ENCODE measurements at regions not wholly inside any gene's neighbourhood (a gene's known extent, or its start where the extent isn't known, plus 50 kb on each side); places are given as distances from the start of the nearest gene placed in this dataset.

GRCh38 chr2:159854481-159854880 lies 56.5 kb upstream of the CD302 start:
- TF ChIP-seq CTCF (IDR thresholded peaks at IDR 0.05; ENCODE audit: low read depth, low read length, missing control alignments): no peak
- DNase-seq (ENCODE audit: low read depth): no peak

GRCh38 chr2:159853101-159853500 lies 55.1 kb upstream of the CD302 start:
- no peak overlapping the region for H3K4me3 ChIP-seq (ENCODE audit: low read depth, low read length)
- no peak for TF ChIP-seq CTCF (IDR thresholded peaks at IDR 0.05; ENCODE audit: low read depth, low read length, missing control alignments)
- DNase-seq (ENCODE audit: low read depth): no peak

More at GRCh38 chr2:159854481-159854880, 56.5 kb upstream of the CD302 start:
- H3K4me3 ChIP-seq (ENCODE audit: low read depth, low read length): no peak overlapping the region

- no peak overlapping the region for H3K4me3 ChIP-seq (ENCODE audit: low read depth, low read length)
- DNase-seq (ENCODE audit: low read depth): no peak
- no peak for TF ChIP-seq CTCF (IDR thresholded peaks at IDR 0.05; ENCODE audit: low read depth, low read length, missing control alignments)
These were observed 53.9 kb upstream of the CD302 start for GRCh38 chr2:159851941-159852340.

GRCh38 chr2:159850789-159851188 lies 52.8 kb upstream of the CD302 start:
- no peak for TF ChIP-seq CTCF (IDR thresholded peaks at IDR 0.05; ENCODE audit: low read depth, low read length, missing control alignments)
- no peak for DNase-seq (ENCODE audit: low read depth)
- no peak overlapping the region for H3K4me3 ChIP-seq (ENCODE audit: low read depth, low read length)

- H3K4me3 ChIP-seq (ENCODE audit: low read depth, low read length): no peak overlapping the region
These were observed 51.3 kb upstream of the CD302 start for GRCh38 chr2:159849160-159849813.

More at GRCh38 chr2:159849160-159849813, 51.3 kb upstream of the CD302 start:
- TF ChIP-seq CTCF (IDR thresholded peaks at IDR 0.05; ENCODE audit: low read depth, low read length, missing control alignments): no peak
- DNase-seq (ENCODE audit: low read depth): no peak
